ENCODE measurements at regions not wholly inside any gene's neighbourhood (a gene's known extent, or its start where the extent isn't known, plus 50 kb on each side); places are given as distances from the start of the nearest gene placed in this dataset.
A peak's percentile ranks its signal among the peaks of the same experiment; 100 is the strongest.

- H3K4me3 ChIP-seq, result no peak overlapping the region
- H3K36me3 ChIP-seq, result no peaks in the 10 kb centered on the region
- ATAC-seq, result peak; percentile 91
- intact Hi-C loops (cut with DNase I), result no loop called here
- DNase-seq, result no peak
- H3K27me3 ChIP-seq, result no peaks in the 10 kb centered on the region
- H3K4me1 ChIP-seq, result no peaks in the 10 kb centered on the region
- H3K27ac ChIP-seq, result no peak overlapping the region
- H3K9me3 ChIP-seq, result no peaks in the 10 kb centered on the region
- TF ChIP-seq CTCF (IDR thresholded peaks at IDR 0.05), result no peak
Measured at GRCh38 chr2:221943076-221943810, 355.6 kb downstream of the PAX3 start.

- Histone ChIP-seq H3K4me3 (no peak overlapping the region), H3K36me3 (no peaks in the 10 kb centered on the region), H3K27me3 (no peaks in the 10 kb centered on the region), H3K27ac (no peak overlapping the region), H3K9me3 (no peaks in the 10 kb centered on the region), H3K4me1 (no peaks in the 10 kb centered on the region)
- DNase-seq, result no peak
- intact Hi-C loops (cut with DNase I), result no loop called here
- no peak for ATAC-seq
- no peak for TF ChIP-seq CTCF (IDR thresholded peaks at IDR 0.05)
Measured at GRCh38 chr2:221931251-221931991, 359.3 kb upstream of the EPHA4 start.

- intact Hi-C loops (cut with DNase I), result no loop called here
- no peak for TF ChIP-seq CTCF (IDR thresholded peaks at IDR 0.05)
- no peak for ATAC-seq
Measured at GRCh38 chr2:221929259-221929658, 357.2 kb upstream of the EPHA4 start.

GRCh38 chr2:221926327-221926726, 354.2 kb upstream of the EPHA4 start:
- ATAC-seq (no peak), DNase-seq (no peak)
- H3K27me3 ChIP-seq, result no peaks in the 10 kb centered on the region
- intact Hi-C loops (cut with DNase I), result no loop called here
- no peak overlapping the region for H3K4me3 ChIP-seq
- no peak overlapping the region for H3K27ac ChIP-seq
- no peak for TF ChIP-seq CTCF (IDR thresholded peaks at IDR 0.05)
- H3K9me3 ChIP-seq, result no peaks in the 10 kb centered on the region
- no peaks in the 10 kb centered on the region for H3K36me3 ChIP-seq
- H3K4me1 ChIP-seq, result no peaks in the 10 kb centered on the region

More at GRCh38 chr2:221929259-221929658, 357.2 kb upstream of the EPHA4 start:
- no peaks in the 10 kb centered on the region for H3K4me1 ChIP-seq
- no peak overlapping the region for H3K4me3 ChIP-seq
- H3K27me3 ChIP-seq, result no peaks in the 10 kb centered on the region
- H3K27ac ChIP-seq, result no peak overlapping the region
- H3K36me3 ChIP-seq, result no peaks in the 10 kb centered on the region
- H3K9me3 ChIP-seq, result no peaks in the 10 kb centered on the region
- no peak for DNase-seq

- ATAC-seq, result no peak
- intact Hi-C loops (cut with DNase I), result no loop called here
- Histone ChIP-seq H3K27ac (no peak overlapping the region), H3K36me3 (no peaks in the 10 kb centered on the region), H3K4me3 (no peak overlapping the region), H3K4me1 (no peaks in the 10 kb centered on the region), H3K27me3 (no peaks in the 10 kb centered on the region), H3K9me3 (no peaks in the 10 kb centered on the region)
- DNase-seq, result no peak
- TF ChIP-seq CTCF (IDR thresholded peaks at IDR 0.05), result no peak
Measured at GRCh38 chr2:221924576-221924975, 352.5 kb upstream of the EPHA4 start.

Measured in upper lobe of right lung (tissue), 1 donor.